Panc1 (cell line): ENCODE measurements at regions not wholly inside any gene's neighbourhood (a gene's known extent, or its start where the extent isn't known, plus 50 kb on each side); places are given as distances from the start of the nearest gene placed in this dataset.

Experiments
- POLR2AphosphoS5 ChIP-seq: IDR thresholded peaks from 2 replicates; pipeline ENCODE4 v1.6.1; 2012; ENCODE audit warnings: mild to moderate bottlenecking, low read depth, low read length, moderate library complexity
- SIN3A ChIP-seq: IDR thresholded peaks from 2 replicates; pipeline ENCODE4 v1.6.1; 2012; ENCODE audit warnings: low read depth, mild to moderate bottlenecking, low read length, moderate library complexity, borderline replicate concordance; ENCODE audit not compliant: insufficient read depth
- TCF7L2 ChIP-seq: IDR thresholded peaks from 2 replicates; pipeline ENCODE4 v1.6.1; 2011; ENCODE audit warnings: mild to moderate bottlenecking, low read depth, low read length, inconsistent platforms
- TF ChIP-seq, protein P1 (sequence below): fragments of 450-650 bp; IDR thresholded peaks from 2 replicates; pipeline ENCODE4 v1.5.1; 2017; ENCODE audit warnings: mild to moderate bottlenecking
- TF ChIP-seq, protein P2 (sequence below), 2 experiments: IDR thresholded peaks; 2 replicates each; pipeline ENCODE4 v1.6.1; 2011 to 2012; ENCODE audit warnings: low read depth in 2 of 2, control low read depth in 1 of 2, low read length in 1 of 2, mild to moderate bottlenecking in 1 of 2, moderate library complexity in 1 of 2; ENCODE audit not compliant: insufficient read depth in 1 of 2

DNA sequence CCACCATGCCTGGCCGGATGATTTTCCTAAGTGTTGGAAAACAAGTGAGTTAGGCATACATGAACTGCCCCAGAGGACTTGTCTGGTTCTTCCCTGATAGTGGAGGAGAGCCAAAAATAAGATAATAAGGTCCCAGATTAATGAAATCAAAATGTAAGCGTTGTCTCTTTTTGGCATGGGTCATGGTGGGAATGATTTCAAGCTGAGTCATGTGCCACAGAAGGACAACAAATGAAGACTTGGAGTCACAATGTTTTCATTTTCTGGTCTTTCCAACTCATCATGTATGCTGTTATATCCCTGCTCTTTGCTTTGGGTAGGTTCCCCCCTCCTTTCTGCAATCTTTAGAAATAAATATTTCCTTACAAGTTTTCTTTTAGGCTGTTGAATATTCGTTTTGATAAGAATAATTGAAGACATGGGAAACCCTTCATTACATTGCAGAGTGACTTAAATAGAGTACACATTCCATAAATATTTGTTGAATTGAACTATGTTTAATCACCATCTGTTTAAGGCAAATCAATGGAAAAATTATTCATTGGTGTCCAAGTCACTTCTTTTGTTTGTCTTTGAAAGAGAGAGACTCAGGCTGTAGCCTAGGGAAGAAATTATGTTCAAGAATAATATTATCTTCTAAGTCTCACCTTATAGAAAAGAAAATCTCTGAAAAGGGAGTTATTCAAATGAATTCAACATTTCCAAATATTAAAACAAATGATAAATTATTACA, 196.3 kb downstream of the CSNK1G3 start:
- TF ChIP-seq, protein P1, sequence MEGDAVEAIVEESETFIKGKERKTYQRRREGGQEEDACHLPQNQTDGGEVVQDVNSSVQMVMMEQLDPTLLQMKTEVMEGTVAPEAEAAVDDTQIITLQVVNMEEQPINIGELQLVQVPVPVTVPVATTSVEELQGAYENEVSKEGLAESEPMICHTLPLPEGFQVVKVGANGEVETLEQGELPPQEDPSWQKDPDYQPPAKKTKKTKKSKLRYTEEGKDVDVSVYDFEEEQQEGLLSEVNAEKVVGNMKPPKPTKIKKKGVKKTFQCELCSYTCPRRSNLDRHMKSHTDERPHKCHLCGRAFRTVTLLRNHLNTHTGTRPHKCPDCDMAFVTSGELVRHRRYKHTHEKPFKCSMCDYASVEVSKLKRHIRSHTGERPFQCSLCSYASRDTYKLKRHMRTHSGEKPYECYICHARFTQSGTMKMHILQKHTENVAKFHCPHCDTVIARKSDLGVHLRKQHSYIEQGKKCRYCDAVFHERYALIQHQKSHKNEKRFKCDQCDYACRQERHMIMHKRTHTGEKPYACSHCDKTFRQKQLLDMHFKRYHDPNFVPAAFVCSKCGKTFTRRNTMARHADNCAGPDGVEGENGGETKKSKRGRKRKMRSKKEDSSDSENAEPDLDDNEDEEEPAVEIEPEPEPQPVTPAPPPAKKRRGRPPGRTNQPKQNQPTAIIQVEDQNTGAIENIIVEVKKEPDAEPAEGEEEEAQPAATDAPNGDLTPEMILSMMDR: no peak
- TF ChIP-seq SIN3A: no peak
- TF ChIP-seq, protein P2, sequence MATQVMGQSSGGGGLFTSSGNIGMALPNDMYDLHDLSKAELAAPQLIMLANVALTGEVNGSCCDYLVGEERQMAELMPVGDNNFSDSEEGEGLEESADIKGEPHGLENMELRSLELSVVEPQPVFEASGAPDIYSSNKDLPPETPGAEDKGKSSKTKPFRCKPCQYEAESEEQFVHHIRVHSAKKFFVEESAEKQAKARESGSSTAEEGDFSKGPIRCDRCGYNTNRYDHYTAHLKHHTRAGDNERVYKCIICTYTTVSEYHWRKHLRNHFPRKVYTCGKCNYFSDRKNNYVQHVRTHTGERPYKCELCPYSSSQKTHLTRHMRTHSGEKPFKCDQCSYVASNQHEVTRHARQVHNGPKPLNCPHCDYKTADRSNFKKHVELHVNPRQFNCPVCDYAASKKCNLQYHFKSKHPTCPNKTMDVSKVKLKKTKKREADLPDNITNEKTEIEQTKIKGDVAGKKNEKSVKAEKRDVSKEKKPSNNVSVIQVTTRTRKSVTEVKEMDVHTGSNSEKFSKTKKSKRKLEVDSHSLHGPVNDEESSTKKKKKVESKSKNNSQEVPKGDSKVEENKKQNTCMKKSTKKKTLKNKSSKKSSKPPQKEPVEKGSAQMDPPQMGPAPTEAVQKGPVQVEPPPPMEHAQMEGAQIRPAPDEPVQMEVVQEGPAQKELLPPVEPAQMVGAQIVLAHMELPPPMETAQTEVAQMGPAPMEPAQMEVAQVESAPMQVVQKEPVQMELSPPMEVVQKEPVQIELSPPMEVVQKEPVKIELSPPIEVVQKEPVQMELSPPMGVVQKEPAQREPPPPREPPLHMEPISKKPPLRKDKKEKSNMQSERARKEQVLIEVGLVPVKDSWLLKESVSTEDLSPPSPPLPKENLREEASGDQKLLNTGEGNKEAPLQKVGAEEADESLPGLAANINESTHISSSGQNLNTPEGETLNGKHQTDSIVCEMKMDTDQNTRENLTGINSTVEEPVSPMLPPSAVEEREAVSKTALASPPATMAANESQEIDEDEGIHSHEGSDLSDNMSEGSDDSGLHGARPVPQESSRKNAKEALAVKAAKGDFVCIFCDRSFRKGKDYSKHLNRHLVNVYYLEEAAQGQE (IDR thresholded peaks at IDR 0.05; ENCODE audit: insufficient read depth in 1 of 2, low read depth in 2 of 2, low read length in 1 of 2): no peak
- TF ChIP-seq POLR2AphosphoS5: no peak
- no peak for TF ChIP-seq TCF7L2
